ENCODE measurements at regions not wholly inside any gene's neighbourhood (a gene's known extent, or its start where the extent isn't known, plus 50 kb on each side); places are given as distances from the start of the nearest gene placed in this dataset.

GRCh38 chr16:63813862-63814261, 1308.0 kb downstream of the CDH11 start:
- TF ChIP-seq CTCF (IDR thresholded peaks at IDR 0.05; ENCODE audit: low read depth, low read length, poor library complexity, severe bottlenecking) = no peak
- TF ChIP-seq EZH2phosphoT487 (IDR thresholded peaks at IDR 0.05; ENCODE audit: borderline replicate concordance, low read length) = no peak

All from DOHH2 (cell line).